H9 (cell line): ENCODE measurements at regions not wholly inside any gene's neighbourhood (a gene's known extent, or its start where the extent isn't known, plus 50 kb on each side); places are given as distances from the start of the nearest gene placed in this dataset.

Experiments used
- DNase-seq: peaks from one replicate; pipeline ENCODE4 v3.0.0-alpha.2; 2017
- H2AFZ ChIP-seq: one replicate; pipeline ENCODE4 v1.6.1; 2013; ENCODE audit warnings: mild to moderate bottlenecking, low read length, control low read depth, moderate library complexity
- H2AK5ac ChIP-seq: 2 replicates; pipeline ENCODE4 v1.6.1; 2013; ENCODE audit warnings: low read length, control low read depth, mixed read lengths; ENCODE audit not compliant: insufficient read length
- H2BK120ac ChIP-seq: one replicate; pipeline ENCODE4 v1.6.1; 2013; ENCODE audit warnings: low read depth, mild to moderate bottlenecking, low read length, control low read depth, inconsistent platforms; ENCODE audit not compliant: poor library complexity, severe bottlenecking
- H2BK12ac ChIP-seq: 2 replicates; pipeline ENCODE4 v1.6.1; 2013; ENCODE audit warnings: low read length, control low read depth, mixed read lengths, low read depth; ENCODE audit not compliant: insufficient read length
- H2BK15ac ChIP-seq: 2 replicates; pipeline ENCODE4 v1.6.1; 2013; ENCODE audit warnings: low read depth, low read length, control low read depth
- H2BK20ac ChIP-seq: one replicate; pipeline ENCODE4 v1.6.1; 2013; ENCODE audit warnings: low read depth, mild to moderate bottlenecking, low read length, control low read depth, inconsistent platforms; ENCODE audit not compliant: poor library complexity, severe bottlenecking
- H2BK5ac ChIP-seq: 2 replicates; pipeline ENCODE4 v1.6.1; 2013; ENCODE audit warnings: low read length, control low read depth, mixed read lengths; ENCODE audit not compliant: insufficient read length
- H3K14ac ChIP-seq: 2 replicates; pipeline ENCODE4 v1.6.1; 2013; ENCODE audit warnings: low read length, control low read depth; ENCODE audit not compliant: insufficient read depth
- H3K18ac ChIP-seq: 2 replicates; pipeline ENCODE4 v1.6.1; 2013; ENCODE audit warnings: low read depth, mild to moderate bottlenecking, mixed read lengths, low read length, control low read depth; ENCODE audit not compliant: insufficient read length
- H3K23ac ChIP-seq: 2 replicates; pipeline ENCODE4 v1.6.1; 2013; ENCODE audit warnings: low read length, control low read depth, mixed read lengths, low read depth; ENCODE audit not compliant: insufficient read length
- H3K23me2 ChIP-seq: 2 replicates; pipeline ENCODE4 v1.6.1; 2013; ENCODE audit warnings: low read depth, mild to moderate bottlenecking, mixed read lengths, low read length, control low read depth; ENCODE audit not compliant: insufficient read length, poor library complexity, severe bottlenecking
- H3K27ac ChIP-seq: 2 replicates; pipeline ENCODE4 v1.5.1; 2013; ENCODE audit warnings: low read length, control low read depth, mixed read lengths, low read depth; ENCODE audit not compliant: insufficient read length
- H3K27me3 ChIP-seq: 2 replicates; pipeline ENCODE4 v1.6.1; 2013; ENCODE audit warnings: low read length, control low read depth, inconsistent platforms; ENCODE audit not compliant: insufficient read depth
- H3K4ac ChIP-seq: 2 replicates; pipeline ENCODE4 v1.6.1; 2013; ENCODE audit warnings: low read depth, mild to moderate bottlenecking, control low read depth, inconsistent platforms, low read length, moderate library complexity
- H3K4me1 ChIP-seq: 2 replicates; pipeline ENCODE4 v1.6.1; 2013; ENCODE audit warnings: low read length, control low read depth, inconsistent platforms; ENCODE audit not compliant: insufficient read depth
- H3K4me2 ChIP-seq: 2 replicates; pipeline ENCODE4 v1.6.1; 2013; ENCODE audit warnings: low read length, control low read depth, mixed read lengths; ENCODE audit not compliant: insufficient read length, insufficient read depth
- H3K56ac ChIP-seq: 2 replicates; pipeline ENCODE4 v1.6.1; 2013; ENCODE audit warnings: low read depth, mild to moderate bottlenecking, mixed read lengths, low read length, control low read depth; ENCODE audit not compliant: insufficient read length
- H3K79me1 ChIP-seq: 2 replicates; pipeline ENCODE4 v1.6.1; 2013; ENCODE audit warnings: low read depth, mild to moderate bottlenecking, moderate library complexity, low read length, control low read depth, inconsistent platforms; ENCODE audit not compliant: insufficient read depth, poor library complexity, severe bottlenecking
- H3K79me2 ChIP-seq: 2 replicates; pipeline ENCODE4 v1.6.1; 2013; ENCODE audit warnings: low read length, control low read depth, inconsistent platforms; ENCODE audit not compliant: insufficient read depth
- H3K9ac ChIP-seq: 2 replicates; pipeline ENCODE4 v1.6.1; 2013; ENCODE audit warnings: low read length, control low read depth, mixed read lengths; ENCODE audit not compliant: insufficient read length; ENCODE audit errors: extremely low read depth
- H3K9me3 ChIP-seq: one replicate; pipeline ENCODE4 v1.6.1; 2013; ENCODE audit warnings: low read depth, low read length, inconsistent platforms; ENCODE audit not compliant: control insufficient read depth
- H3T11ph ChIP-seq: one replicate; pipeline ENCODE4 v1.6.1; 2013; ENCODE audit warnings: mild to moderate bottlenecking, low read length, control low read depth, inconsistent platforms
- H4K20me1 ChIP-seq: one replicate; pipeline ENCODE4 v1.6.1; 2013; ENCODE audit not compliant: control insufficient read depth, insufficient read length, insufficient read depth
- H4K5ac ChIP-seq: 2 replicates; pipeline ENCODE4 v1.6.1; 2013; ENCODE audit warnings: low read depth, mild to moderate bottlenecking, mixed read lengths, low read length, control low read depth; ENCODE audit not compliant: insufficient read length
- H4K8ac ChIP-seq: replicated peaks from 2 replicates; pipeline ENCODE4 v1.6.1; 2013; ENCODE audit warnings: low read length, control low read depth, mixed read lengths, low read depth; ENCODE audit not compliant: insufficient read length
- H4K91ac ChIP-seq: 2 replicates; pipeline ENCODE4 v1.6.1; 2013; ENCODE audit warnings: low read depth, mild to moderate bottlenecking, moderate library complexity, mixed read lengths, low read length, control low read depth; ENCODE audit not compliant: insufficient read length
- H3K27ac Mint-ChIP-seq, 3 experiments: 2 replicates in 2 of 3; 3 replicates in 1 of 3; pipeline ENCODE4 v1.8.0; 2020 to 2021; ENCODE audit warnings: mixed read lengths in 3 of 3, mild to moderate bottlenecking in 1 of 3, moderate library complexity in 1 of 3
- H3K27me3 Mint-ChIP-seq: 2 replicates; pipeline ENCODE4 v1.8.0; 2021; ENCODE audit warnings: low read depth, mild to moderate bottlenecking, moderate library complexity, mixed read lengths
- H3K36me3 Mint-ChIP-seq, 3 experiments: 2 replicates in 2 of 3; 3 replicates in 1 of 3; pipeline ENCODE4 v1.8.0; 2020 to 2021; ENCODE audit warnings: low read depth in 3 of 3, mixed read lengths in 3 of 3; ENCODE audit not compliant: insufficient read depth in 1 of 3
- H3K4me1 Mint-ChIP-seq, 2 experiments: 2 replicates each; pipeline ENCODE4 v1.8.0; 2020; ENCODE audit warnings: mixed read lengths in 2 of 2
- H3K4me3 Mint-ChIP-seq, 2 experiments: 2 replicates in 1 of 2; 3 replicates in 1 of 2; pipeline ENCODE4 v1.8.0; 2020 to 2021; ENCODE audit warnings: mild to moderate bottlenecking in 2 of 2, mixed read lengths in 2 of 2, moderate library complexity in 1 of 2
- H3K9me3 Mint-ChIP-seq, 2 experiments: 2 replicates in 1 of 2; 3 replicates in 1 of 2; pipeline ENCODE4 v1.8.0; 2020; ENCODE audit warnings: mild to moderate bottlenecking in 2 of 2, mixed read lengths in 2 of 2, moderate library complexity in 1 of 2
- WGBS: extraction: QIAGEN DNeasy Blood & Tissue Kit; methylation state at CpG from one replicate; pipeline ENCODE4 v1.1.7; 2013; ENCODE audit warnings: missing lambda C conversion rate, low lambda C conversion rate, mixed read lengths; ENCODE audit not compliant: insufficient read length; ENCODE audit errors: extremely low coverage; 5-methylcytosine and 5-hydroxymethylcytosine counted together
- TF ChIP-seq, protein P1 (sequence below): fragments of 200-600 bp; sonication (generic); conservative IDR thresholded peaks from 3 replicates; pipeline ENCODE4 v1.8.0; 2021; ENCODE audit warnings: antibody characterized with exemption, mild to moderate bottlenecking

DNA sequence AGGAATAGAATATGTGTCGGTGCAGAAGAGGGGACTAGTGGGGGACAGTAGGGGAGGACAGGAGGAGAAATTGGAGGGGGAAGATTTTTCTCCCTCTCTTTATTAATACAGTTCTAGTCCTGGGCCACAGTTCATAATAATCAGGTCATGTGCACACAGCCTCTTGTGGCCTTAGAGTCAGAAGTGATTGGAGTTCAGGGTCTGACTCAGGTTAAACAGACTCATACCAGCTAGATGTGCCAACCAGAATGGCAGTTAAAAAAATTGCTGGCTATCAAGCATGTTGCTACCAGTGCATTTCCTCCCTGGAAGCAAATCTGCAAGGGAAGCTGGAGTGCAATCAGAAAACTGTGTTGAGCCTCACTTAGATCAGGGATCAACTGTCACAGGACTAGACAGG, 132.7 kb upstream of the MAP1B start:
- Histone ChIP-seq H3K27me3 (no peaks in the 10 kb centered on the region), H2AK5ac (no peak overlapping the region), H2BK5ac (no peak overlapping the region), H3K18ac (no peak overlapping the region), H3K4me1 (no peaks in the 10 kb centered on the region), H3K9ac (no peak overlapping the region), H3K79me2 (no peaks in the 10 kb centered on the region), H3K23me2 (no peaks in the 10 kb centered on the region), H4K20me1 (no peaks in the 10 kb centered on the region), H2BK12ac (no peak overlapping the region), H2AFZ (no peak overlapping the region), H3K79me1 (no peaks in the 10 kb centered on the region), H3K4ac (no peak overlapping the region), H3T11ph (no peak overlapping the region), H3K14ac (no peak overlapping the region), H4K8ac (no peak overlapping the region), H3K56ac (no peak overlapping the region), H3K9me3 (no peaks in the 10 kb centered on the region), H4K5ac (no peak overlapping the region), H4K91ac (no peak overlapping the region), H2BK20ac (no peak overlapping the region), H3K27ac (no peak overlapping the region), H2BK120ac (no peak overlapping the region), H2BK15ac (no peak overlapping the region), H3K4me2 (no peak overlapping the region), H3K23ac (no peak overlapping the region)
- Mint-ChIP-seq H3K36me3 (no peaks in the 10 kb centered on the region), H3K4me3 (no peak overlapping the region), H3K27me3 (no peaks in the 10 kb centered on the region), H3K27ac (no peak overlapping the region), H3K4me1 (peaks cover 0 to 3% of the 10 kb centered on the region in 2 experiments; a peak in 1 of 4 replicates), H3K9me3 (no peaks in the 10 kb centered on the region)
- no CpG with 5 or more reads among the region's 1 CpG for WGBS
- TF ChIP-seq, protein P1, sequence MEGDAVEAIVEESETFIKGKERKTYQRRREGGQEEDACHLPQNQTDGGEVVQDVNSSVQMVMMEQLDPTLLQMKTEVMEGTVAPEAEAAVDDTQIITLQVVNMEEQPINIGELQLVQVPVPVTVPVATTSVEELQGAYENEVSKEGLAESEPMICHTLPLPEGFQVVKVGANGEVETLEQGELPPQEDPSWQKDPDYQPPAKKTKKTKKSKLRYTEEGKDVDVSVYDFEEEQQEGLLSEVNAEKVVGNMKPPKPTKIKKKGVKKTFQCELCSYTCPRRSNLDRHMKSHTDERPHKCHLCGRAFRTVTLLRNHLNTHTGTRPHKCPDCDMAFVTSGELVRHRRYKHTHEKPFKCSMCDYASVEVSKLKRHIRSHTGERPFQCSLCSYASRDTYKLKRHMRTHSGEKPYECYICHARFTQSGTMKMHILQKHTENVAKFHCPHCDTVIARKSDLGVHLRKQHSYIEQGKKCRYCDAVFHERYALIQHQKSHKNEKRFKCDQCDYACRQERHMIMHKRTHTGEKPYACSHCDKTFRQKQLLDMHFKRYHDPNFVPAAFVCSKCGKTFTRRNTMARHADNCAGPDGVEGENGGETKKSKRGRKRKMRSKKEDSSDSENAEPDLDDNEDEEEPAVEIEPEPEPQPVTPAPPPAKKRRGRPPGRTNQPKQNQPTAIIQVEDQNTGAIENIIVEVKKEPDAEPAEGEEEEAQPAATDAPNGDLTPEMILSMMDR: no peak
- no peak for DNase-seq
